Small intestine (tissue), 7 donors: ENCODE measurements at regions not wholly inside any gene's neighbourhood (a gene's known extent, or its start where the extent isn't known, plus 50 kb on each side); places are given as distances from the start of the nearest gene placed in this dataset.

Source experiments
- DNase-seq, 2 donors: peaks; one replicate each; pipeline versions ENCODE4 v3.0.0 to v3.0.0-alpha.2; 2013
- FAIRE-seq: peaks from 2 replicates; lab custom pipeline; 2012; peaks lifted over from hg19 to GRCh38; lab: Jason Lieb, UNC
- H3K27ac ChIP-seq, 3 donors: one replicate each; pipeline ENCODE4 v1.5.1; 2013; ENCODE audit warnings: low read length in 2 of 3, mild to moderate bottlenecking in 2 of 3, control low read depth in 1 of 3, inconsistent platforms in 1 of 3, low read depth in 1 of 3, moderate library complexity in 1 of 3
- H3K27me3 ChIP-seq, 3 donors: one replicate each; pipeline ENCODE4 v1.6.1; 2013; ENCODE audit warnings: low read length in 3 of 3, inconsistent platforms in 1 of 3; ENCODE audit not compliant: control insufficient read depth in 3 of 3, insufficient read depth in 3 of 3
- H3K36me3 ChIP-seq, 3 donors: one replicate each; pipeline ENCODE4 v1.6.1; 2013; ENCODE audit warnings: low read length in 3 of 3, inconsistent platforms in 1 of 3, low read depth in 1 of 3, mild to moderate bottlenecking in 1 of 3, moderate library complexity in 1 of 3; ENCODE audit not compliant: control insufficient read depth in 3 of 3, insufficient read depth in 2 of 3
- H3K4me1 ChIP-seq, 3 donors: one replicate each; pipeline ENCODE4 v1.6.1; 2013; ENCODE audit warnings: low read length in 2 of 3, inconsistent platforms in 1 of 3, low read depth in 1 of 3, mild to moderate bottlenecking in 1 of 3, moderate library complexity in 1 of 3; ENCODE audit not compliant: control insufficient read depth in 3 of 3, insufficient read depth in 2 of 3
- H3K4me3 ChIP-seq, 3 donors: one replicate each; pipeline ENCODE4 v1.5.1; 2013; ENCODE audit warnings: low read length in 3 of 3, control low read depth in 1 of 3, inconsistent platforms in 1 of 3, low read depth in 1 of 3, mild to moderate bottlenecking in 1 of 3, moderate library complexity in 1 of 3
- H3K9me3 ChIP-seq, 2 donors: one replicate each; pipeline ENCODE4 v1.6.1; 2013; ENCODE audit warnings: low read depth in 1 of 2, low read length in 1 of 2; ENCODE audit not compliant: control insufficient read depth in 2 of 2, insufficient read depth in 1 of 2
- WGBS, 3 donors: extraction: QIAGEN DNeasy Blood & Tissue Kit; methylation state at CpG; one replicate each; pipeline ENCODE4 v1.1.7; 2013; 5-methylcytosine and 5-hydroxymethylcytosine counted together
- donor health status: healthy with polysubstance abuse.
- donor health status: control.
- donor health status: control.
- donor health status: Bipolar disorder and iron deficiency.
- donor health status: healthy.

GRCh38 chr11:70603756-70604211 is 205.5 kb downstream of the CTTN start:
- no peaks in the 10 kb centered on the region for H3K36me3 ChIP-seq
- no peak overlapping the region for H3K27ac ChIP-seq
- H3K4me1 ChIP-seq = no peaks in the 10 kb centered on the region
- H3K9me3 ChIP-seq = no peaks in the 10 kb centered on the region
- DNase-seq (no peak), FAIRE-seq (no peak)
- no peak overlapping the region for H3K4me3 ChIP-seq
- no peaks in the 10 kb centered on the region for H3K27me3 ChIP-seq
- 65 to 82% (median 76%) methylated on average over 9 of the region's 9 CpGs for WGBS, 3 donors

- WGBS, 3 donors = 83 to 87% (median 83%) methylated on average over 11 of the region's 11 CpGs
- Histone ChIP-seq H3K36me3 (no peaks in the 10 kb centered on the region), H3K9me3 (no peaks in the 10 kb centered on the region), H3K27me3 (no peaks in the 10 kb centered on the region), H3K4me3 (no peak overlapping the region), H3K4me1 (no peaks in the 10 kb centered on the region), H3K27ac (no peak overlapping the region)
- DNase-seq = no peak
- FAIRE-seq = no peak
Measured at GRCh38 chr11:70604221-70604620, 205.9 kb downstream of the CTTN start.

- DNase-seq (no peak), FAIRE-seq (no peak)
- Histone ChIP-seq H3K36me3 (no peaks in the 10 kb centered on the region), H3K27me3 (no peaks in the 10 kb centered on the region), H3K4me1 (no peaks in the 10 kb centered on the region), H3K4me3 (no peak overlapping the region), H3K27ac (no peak overlapping the region), H3K9me3 (no peaks in the 10 kb centered on the region)
- WGBS, 3 donors = 78 to 93% (median 89%) methylated on average over 20 of the region's 20 CpGs
Measured at GRCh38 chr11:70604630-70605467, 206.5 kb downstream of the CTTN start.

- no peaks in the 10 kb centered on the region for H3K9me3 ChIP-seq
- H3K36me3 ChIP-seq = no peaks in the 10 kb centered on the region
- 88 to 92% (median 91%) methylated on average over 14 of the region's 14 CpGs for WGBS, 3 donors
- H3K27me3 ChIP-seq = no peaks in the 10 kb centered on the region
- no peak overlapping the region for H3K4me3 ChIP-seq
- H3K4me1 ChIP-seq = no peaks in the 10 kb centered on the region
- no peak overlapping the region for H3K27ac ChIP-seq
- FAIRE-seq (no peak), DNase-seq (no peak)
Measured at GRCh38 chr11:70605468-70605815, 207.1 kb downstream of the CTTN start.

GRCh38 chr11:70605846-70606245 is 207.5 kb downstream of the CTTN start:
- FAIRE-seq = no peak
- H3K27ac ChIP-seq = no peak overlapping the region
- DNase-seq = no peak
- no peaks in the 10 kb centered on the region for H3K36me3 ChIP-seq
- H3K9me3 ChIP-seq = no peaks in the 10 kb centered on the region
- no peak overlapping the region for H3K4me3 ChIP-seq
- no peaks in the 10 kb centered on the region for H3K27me3 ChIP-seq
- no peaks in the 10 kb centered on the region for H3K4me1 ChIP-seq
- WGBS, 3 donors = 66 to 81% (median 79%) methylated on average over 5 of the region's 5 CpGs

- FAIRE-seq = no peak
- Histone ChIP-seq H3K9me3 (no peaks in the 10 kb centered on the region), H3K27me3 (no peaks in the 10 kb centered on the region), H3K4me1 (peaks cover 0 to 4% (median 0%) of the 10 kb centered on the region in 3 donors), H3K4me3 (no peak overlapping the region), H3K27ac (no peak overlapping the region), H3K36me3 (no peaks in the 10 kb centered on the region)
- no peak for DNase-seq
- 84 to 92% (median 90%) methylated on average over 11 to 12 of the region's 12 CpGs for WGBS, 3 donors
Measured at GRCh38 chr11:70606248-70606950, 208.1 kb downstream of the CTTN start.

GRCh38 chr11:70606951-70607330 is 208.6 kb downstream of the CTTN start:
- DNase-seq (no peak), FAIRE-seq (no peak)
- H3K27me3 ChIP-seq = no peaks in the 10 kb centered on the region
- no peak overlapping the region for H3K4me3 ChIP-seq
- no peak overlapping the region for H3K27ac ChIP-seq
- 75 to 89% (median 78%) methylated on average over 10 of the region's 10 CpGs for WGBS, 3 donors
- H3K4me1 ChIP-seq = peaks cover 0 to 4% (median 0%) of the 10 kb centered on the region in 3 donors
- no peaks in the 10 kb centered on the region for H3K36me3 ChIP-seq
- no peaks in the 10 kb centered on the region for H3K9me3 ChIP-seq

- 74 to 92% (median 81%) methylated on average over 6 of the region's 6 CpGs for WGBS, 3 donors
- no peaks in the 10 kb centered on the region for H3K36me3 ChIP-seq
- DNase-seq = no peak
- H3K9me3 ChIP-seq = no peaks in the 10 kb centered on the region
- no peaks in the 10 kb centered on the region for H3K27me3 ChIP-seq
- no peak for FAIRE-seq
- H3K4me1 ChIP-seq = peaks cover 0 to 4% (median 0%) of the 10 kb centered on the region in 3 donors
- no peak overlapping the region for H3K27ac ChIP-seq
- no peak overlapping the region for H3K4me3 ChIP-seq
Measured at GRCh38 chr11:70607561-70607960, 209.2 kb downstream of the CTTN start.
